H1 (cell line): ENCODE measurements at regions not wholly inside any gene's neighbourhood (a gene's known extent, or its start where the extent isn't known, plus 50 kb on each side); places are given as distances from the start of the nearest gene placed in this dataset.

Experiments used
- CTCF ChIA-PET: fragments of 300-600 bp; sonication (Branson Sonifier 250); formaldehyde crosslinking; loops from one replicate; lab custom pipeline; 2021; ENCODE audit not compliant: partially characterized antibody; lab: Charles Lee
- POLR2A ChIA-PET: fragments of 300-600 bp; sonication (Branson Sonifier 250); formaldehyde crosslinking; loops from one replicate; lab custom pipeline; 2021; ENCODE audit warnings: inconsistent platforms; ENCODE audit not compliant: partially characterized antibody; lab: Charles Lee
- DNase-seq, 2 experiments: peaks; one replicate each; pipeline versions ENCODE4 v3.0.0 to v3.0.0-alpha.2; 2010 to 2022; ENCODE audit warnings: low spot score in 2 of 2, low read depth in 1 of 2, mixed read lengths in 1 of 2
- FAIRE-seq: peaks from 2 replicates; lab custom pipeline; 2011; peaks lifted over from hg19 to GRCh38; lab: Jason Lieb, UNC
- H2AFZ ChIP-seq: 2 replicates; pipeline ENCODE4 v1.8.1; 2012; ENCODE audit warnings: low read length, inconsistent platforms
- H2AK5ac ChIP-seq: 2 replicates; pipeline ENCODE4 v1.6.1; 2013; ENCODE audit warnings: low read depth, low read length
- H2BK120ac ChIP-seq: replicated peaks from 2 replicates; pipeline ENCODE3; 2013; ENCODE audit warnings: low read depth, low read length, inconsistent platforms
- H2BK12ac ChIP-seq: 2 replicates; pipeline ENCODE4 v1.6.1; 2013; ENCODE audit warnings: low read depth, low read length
- H2BK15ac ChIP-seq: 2 replicates; pipeline ENCODE4 v1.6.1; 2013; ENCODE audit warnings: low read length
- H2BK20ac ChIP-seq: 2 replicates; pipeline ENCODE4 v1.6.1; 2013; ENCODE audit warnings: low read length
- H2BK5ac ChIP-seq: 2 replicates; pipeline ENCODE4 v1.6.1; 2013; ENCODE audit warnings: low read depth, low read length
- H3K14ac ChIP-seq: 2 replicates; pipeline ENCODE4 v1.6.1; 2013; ENCODE audit warnings: inconsistent platforms; ENCODE audit not compliant: insufficient read length
- H3K18ac ChIP-seq: 2 replicates; pipeline ENCODE4 v1.6.1; 2013; ENCODE audit warnings: low read length; ENCODE audit errors: extremely low read depth
- H3K23ac ChIP-seq: 2 replicates; pipeline ENCODE4 v1.6.1; 2013; ENCODE audit warnings: inconsistent platforms; ENCODE audit not compliant: insufficient read length
- H3K23me2 ChIP-seq: 2 replicates; pipeline ENCODE4 v1.6.1; 2013; ENCODE audit warnings: low read depth, low read length
- H3K27ac ChIP-seq: 2 replicates; pipeline ENCODE4 v1.6.1; 2011; ENCODE audit warnings: low read depth, low read length, inconsistent platforms
- H3K27me3 ChIP-seq, 4 experiments: replicated peaks in 1 of 4; 1 replicate in 1 of 4; 2 replicates in 3 of 4; pipeline versions ENCODE4 v1.6.1 to v1.8.1; 2011 to 2013; ENCODE audit warnings: low read length in 3 of 4, mild to moderate bottlenecking in 3 of 4, inconsistent platforms in 2 of 4, mixed read lengths in 2 of 4, moderate library complexity in 1 of 4; ENCODE audit not compliant: control insufficient read depth in 3 of 4, insufficient read depth in 3 of 4; ENCODE audit errors: extremely low read depth in 1 of 4
- H3K36me3 ChIP-seq, 4 experiments: 2 replicates each; pipeline versions ENCODE4 v1.6.1 to v1.8.1; 2011 to 2013; ENCODE audit warnings: mild to moderate bottlenecking in 4 of 4, low read length in 3 of 4, moderate library complexity in 2 of 4, control low read depth in 1 of 4, inconsistent platforms in 1 of 4; ENCODE audit not compliant: insufficient read depth in 4 of 4, control insufficient read depth in 2 of 4
- H3K4ac ChIP-seq: replicated peaks from 2 replicates; pipeline ENCODE3; 2013; ENCODE audit warnings: low read length, low read depth, mixed read lengths, inconsistent platforms; ENCODE audit not compliant: insufficient read length
- H3K4me1 ChIP-seq, 4 experiments: replicated peaks in 1 of 4; 1 replicate in 1 of 4; 2 replicates in 3 of 4; pipeline versions ENCODE4 v1.6.1 to v1.8.1; 2011 to 2013; ENCODE audit warnings: low read length in 3 of 4, inconsistent platforms in 2 of 4, mixed read lengths in 1 of 4; ENCODE audit not compliant: insufficient read depth in 4 of 4, control insufficient read depth in 3 of 4
- H3K4me2 ChIP-seq, 2 experiments: 2 replicates each; pipeline versions ENCODE4 v1.6.1 to v1.8.1; 2011 to 2013; ENCODE audit warnings: low read depth in 2 of 2, low read length in 2 of 2, control low read depth in 1 of 2, inconsistent platforms in 1 of 2, mild to moderate bottlenecking in 1 of 2; ENCODE audit not compliant: insufficient read depth in 1 of 2
- H3K4me3 ChIP-seq, 4 experiments: fragments of 200-600, 300-600 bp in 1 of 4; sonication (generic), shearing (Covaris generic), sonication (Bioruptor Twin) in 1 of 4; 2 replicates each; pipeline versions ENCODE4 v1.5.1 to v1.8.1; 2011 to 2016; ENCODE audit warnings: low read length in 4 of 4, low read depth in 3 of 4, control low read depth in 2 of 4, inconsistent platforms in 2 of 4, mild to moderate bottlenecking in 2 of 4, mixed read lengths in 1 of 4, moderate library complexity in 1 of 4; ENCODE audit not compliant: insufficient read depth in 2 of 4; ENCODE audit errors: extremely low read depth in 1 of 4
- H3K56ac ChIP-seq: replicated peaks from 2 replicates; pipeline ENCODE3; 2013; ENCODE audit warnings: low read depth, mild to moderate bottlenecking, mixed read lengths, low read length, inconsistent platforms; ENCODE audit not compliant: insufficient read length
- H3K79me1 ChIP-seq: 2 replicates; pipeline ENCODE4 v1.6.1; 2013; ENCODE audit warnings: low read depth, low read length, control low read depth
- H3K79me2 ChIP-seq, 2 experiments: 2 replicates each; pipeline versions ENCODE4 v1.6.1 to v1.8.1; 2012 to 2013; ENCODE audit warnings: low read length in 2 of 2, mild to moderate bottlenecking in 2 of 2, inconsistent platforms in 1 of 2; ENCODE audit not compliant: insufficient read depth in 2 of 2, control insufficient read depth in 1 of 2
- H3K9ac ChIP-seq, 4 experiments: replicated peaks in 1 of 4; 1 replicate in 1 of 4; 2 replicates in 3 of 4; pipeline versions ENCODE4 v1.6.1 to v1.8.1; 2011 to 2013; ENCODE audit warnings: low read depth in 3 of 4, low read length in 3 of 4, control low read depth in 2 of 4, mild to moderate bottlenecking in 2 of 4, moderate library complexity in 2 of 4, inconsistent platforms in 1 of 4; ENCODE audit errors: extremely low read depth in 1 of 4
- H3K9me3 ChIP-seq, 2 experiments: 2 replicates each; pipeline versions ENCODE4 v1.6.1 to v1.8.1; 2012 to 2013; ENCODE audit warnings: mild to moderate bottlenecking in 2 of 2, moderate library complexity in 2 of 2, control low read depth in 1 of 2, inconsistent platforms in 1 of 2, low read depth in 1 of 2, low read length in 1 of 2, mixed read lengths in 1 of 2; ENCODE audit not compliant: insufficient read depth in 2 of 2
- H4K20me1 ChIP-seq, 2 experiments: replicated peaks in 1 of 2; 2 replicates each; pipeline versions ENCODE3 to v1.8.1; 2011 to 2013; ENCODE audit warnings: inconsistent platforms in 2 of 2, low read length in 2 of 2, mild to moderate bottlenecking in 1 of 2; ENCODE audit not compliant: insufficient read depth in 2 of 2, control insufficient read depth in 1 of 2
- H4K5ac ChIP-seq: 2 replicates; pipeline ENCODE4 v1.6.1; 2013; ENCODE audit warnings: low read length, low read depth, mixed read lengths, inconsistent platforms; ENCODE audit not compliant: insufficient read length
- H4K8ac ChIP-seq: 2 replicates; pipeline ENCODE4 v1.8.0; 2013; ENCODE audit warnings: mild to moderate bottlenecking, moderate library complexity, low read length, inconsistent platforms; ENCODE audit not compliant: insufficient read depth; ENCODE audit errors: extremely low read depth
- H4K91ac ChIP-seq: replicated peaks from 2 replicates; pipeline ENCODE3; 2013; ENCODE audit warnings: low read length, mixed read lengths, inconsistent platforms; ENCODE audit not compliant: insufficient read length
- EZH2 ChIP-seq: fragments of 200-600 bp; sonication (generic); IDR thresholded peaks from 2 replicates; pipeline ENCODE4 v1.7.1; 2012; ENCODE audit warnings: low read depth, mild to moderate bottlenecking, moderate library complexity, low read length, inconsistent platforms; ENCODE audit not compliant: severe bottlenecking
- KDM5A ChIP-seq: fragments of 200-600 bp; IDR thresholded peaks from 2 replicates; pipeline ENCODE4 v1.7.1; 2012; ENCODE audit warnings: mild to moderate bottlenecking, low read length, inconsistent platforms, mixed read lengths
- RBBP5 ChIP-seq: IDR thresholded peaks from 2 replicates; pipeline ENCODE4 v1.7.1; 2012; ENCODE audit warnings: low read depth, mild to moderate bottlenecking, inconsistent platforms, low read length, moderate library complexity, borderline replicate concordance
- RNF2 ChIP-seq: fragments of 200-900, 300-1000 bp; sonication (generic); IDR thresholded peaks from 2 replicates; pipeline ENCODE4 v1.7.1; 2016; ENCODE audit warnings: borderline replicate concordance, low read depth, mild to moderate bottlenecking, antibody characterized with exemption, low read length; ENCODE audit not compliant: poor library complexity, severe bottlenecking; ENCODE audit errors: missing control alignments
- SUZ12 ChIP-seq: fragments of 200-600 bp; sonication (generic); IDR thresholded peaks from 2 replicates; pipeline ENCODE4 v1.6.1; 2012; ENCODE audit warnings: mild to moderate bottlenecking, inconsistent platforms, low read length, moderate library complexity, mixed read lengths
- YY1 ChIP-seq: IDR thresholded peaks from 2 replicates; pipeline ENCODE4 v1.6.1; 2011; ENCODE audit warnings: low read depth, mild to moderate bottlenecking, low read length
- ZNF274 ChIP-seq: IDR thresholded peaks from 2 replicates; pipeline ENCODE4 v1.7.0; 2012; ENCODE audit warnings: low read length, borderline replicate concordance; ENCODE audit errors: extremely low read depth
- WGBS, 2 experiments: shearing (Covaris generic) in 1 of 2; methylation state at CpG; one replicate each; pipeline versions ENCODE4 v1.1.6 to v1.1.7; 2013 to 2015; ENCODE audit warnings: low lambda C conversion rate in 2 of 2, mixed read lengths in 2 of 2, inconsistent platforms in 1 of 2, low coverage in 1 of 2, missing lambda C conversion rate in 1 of 2; ENCODE audit not compliant: insufficient replicate concordance in 2 of 2, insufficient coverage in 1 of 2, insufficient read length in 1 of 2; ENCODE audit errors: extremely low coverage in 1 of 2, missing lambda C conversion rate in 1 of 2; 5-methylcytosine and 5-hydroxymethylcytosine counted together

GRCh38 chr1:208893251-208893650 is 649.1 kb upstream of the PLXNA2 start:
- 96% methylated on average over 3 of the region's 3 CpGs; no CpG with 5 or more reads in 1 of the 2 experiments for WGBS, 2 experiments
- no peak overlapping the region for H4K8ac ChIP-seq
- H3K27me3 ChIP-seq: no peaks in the 10 kb centered on the region
- H3K4me3 ChIP-seq: no peak overlapping the region
- no peak overlapping the region for H3K14ac ChIP-seq
- ChIA-PET CTCF (interaction anchor here (1.2 kb wide), 1 partner anchor 9 kb away, joined by 3 read pairs; no protein-coding TSS in a partner anchor), POLR2A (no interaction called here)
- DNase-seq (no peak), FAIRE-seq (no peak)
- H3K4me2 ChIP-seq: no peak overlapping the region
- H3K9ac ChIP-seq: no peak overlapping the region
- no peak overlapping the region for H3K18ac ChIP-seq
- H4K20me1 ChIP-seq: no peaks in the 10 kb centered on the region
- H3K79me2 ChIP-seq: no peaks in the 10 kb centered on the region
- no peak overlapping the region for H2BK20ac ChIP-seq
- no peaks in the 10 kb centered on the region for H3K9me3 ChIP-seq
- H2AK5ac ChIP-seq: no peak overlapping the region
- H3K36me3 ChIP-seq: no peaks in the 10 kb centered on the region
- H3K4me1 ChIP-seq: no peaks in the 10 kb centered on the region
- H2BK12ac ChIP-seq: no peak overlapping the region
- no peak overlapping the region for H2BK120ac ChIP-seq
- H4K5ac ChIP-seq: no peak overlapping the region
- no peaks in the 10 kb centered on the region for H3K79me1 ChIP-seq
- no peak overlapping the region for H3K4ac ChIP-seq
- no peaks in the 10 kb centered on the region for H3K23me2 ChIP-seq
- H3K23ac ChIP-seq: no peak overlapping the region
- no peak overlapping the region for H2BK5ac ChIP-seq
- H4K91ac ChIP-seq: no peak overlapping the region
- no peak overlapping the region for H2AFZ ChIP-seq
- no peak overlapping the region for H2BK15ac ChIP-seq
- no peak overlapping the region for H3K56ac ChIP-seq
- no peak overlapping the region for H3K27ac ChIP-seq
- TF ChIP-seq SUZ12: no peak
- TF ChIP-seq KDM5A: no peak
- TF ChIP-seq RBBP5: no peak
- TF ChIP-seq EZH2: no peak
- no peak for TF ChIP-seq ZNF274
- TF ChIP-seq RNF2: no peak
- no peak for TF ChIP-seq YY1
